HG03439 (cell line): ENCODE measurements at regions not wholly inside any gene's neighbourhood (a gene's known extent, or its start where the extent isn't known, plus 50 kb on each side); places are given as distances from the start of the nearest gene placed in this dataset.
"Not testable (repeated sequence)": the region's sequence is repeated elsewhere in the genome, so short reads cannot be mapped to it uniquely, and the experiment has no call there.

Source experiments
- ATAC-seq: cut with Tn5 transposase; IDR thresholded peaks from one replicate; pipeline ENCODE4 v1.9.1; 2021; ENCODE audit warnings: mild to moderate bottlenecking, moderate library complexity; ENCODE audit not compliant: unreplicated experiment

DNA sequence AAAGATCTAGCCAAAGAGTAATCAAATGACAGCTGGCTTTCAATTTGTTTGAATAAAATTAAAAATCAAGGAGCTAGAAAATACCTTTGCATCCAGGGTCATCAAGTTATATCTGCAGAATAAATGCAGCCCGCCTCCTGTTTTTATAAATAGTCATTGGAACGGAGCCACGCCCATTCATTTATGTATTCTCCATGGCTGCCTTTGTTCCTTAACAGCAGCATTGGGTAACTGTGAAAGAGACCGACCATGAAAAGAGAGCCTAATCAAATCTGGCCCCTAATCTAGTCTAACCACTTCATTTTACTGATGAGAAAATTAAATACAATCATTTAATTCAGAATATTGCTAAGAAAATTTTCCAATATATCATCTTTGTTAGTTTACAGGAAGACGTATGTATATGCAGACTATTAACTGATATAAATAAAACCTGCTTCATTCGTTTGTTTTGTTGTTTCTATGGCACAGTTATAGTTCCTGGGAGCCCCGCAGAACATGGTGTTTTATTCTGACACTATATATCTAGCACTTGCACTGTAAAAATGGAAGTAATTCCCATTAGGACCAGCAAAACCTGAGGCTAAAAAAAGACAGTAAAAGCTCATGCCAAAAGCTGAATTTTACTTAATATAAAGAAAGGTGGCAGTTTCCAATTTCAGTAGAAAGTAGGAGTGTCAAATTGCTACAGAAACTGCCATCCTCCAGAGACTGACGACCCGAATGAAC is 111.8 kb upstream of the PALMD start:
- no peak for ATAC-seq

DNA sequence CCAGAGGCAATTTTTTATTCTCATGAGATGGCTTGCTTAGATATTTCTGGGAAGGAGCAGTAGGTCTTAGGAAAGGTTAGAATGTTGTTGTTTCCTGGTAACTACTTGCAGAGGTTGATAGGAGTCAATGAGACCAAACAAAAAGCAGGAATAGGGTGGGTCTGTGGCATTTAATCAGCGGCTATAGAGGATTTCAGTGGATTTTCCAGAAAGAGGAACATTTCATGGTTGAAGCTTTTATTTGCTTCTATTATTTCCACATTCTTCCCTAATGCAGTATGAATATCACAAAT is 111.3 kb upstream of the PALMD start:
- ATAC-seq, result no peak

DNA sequence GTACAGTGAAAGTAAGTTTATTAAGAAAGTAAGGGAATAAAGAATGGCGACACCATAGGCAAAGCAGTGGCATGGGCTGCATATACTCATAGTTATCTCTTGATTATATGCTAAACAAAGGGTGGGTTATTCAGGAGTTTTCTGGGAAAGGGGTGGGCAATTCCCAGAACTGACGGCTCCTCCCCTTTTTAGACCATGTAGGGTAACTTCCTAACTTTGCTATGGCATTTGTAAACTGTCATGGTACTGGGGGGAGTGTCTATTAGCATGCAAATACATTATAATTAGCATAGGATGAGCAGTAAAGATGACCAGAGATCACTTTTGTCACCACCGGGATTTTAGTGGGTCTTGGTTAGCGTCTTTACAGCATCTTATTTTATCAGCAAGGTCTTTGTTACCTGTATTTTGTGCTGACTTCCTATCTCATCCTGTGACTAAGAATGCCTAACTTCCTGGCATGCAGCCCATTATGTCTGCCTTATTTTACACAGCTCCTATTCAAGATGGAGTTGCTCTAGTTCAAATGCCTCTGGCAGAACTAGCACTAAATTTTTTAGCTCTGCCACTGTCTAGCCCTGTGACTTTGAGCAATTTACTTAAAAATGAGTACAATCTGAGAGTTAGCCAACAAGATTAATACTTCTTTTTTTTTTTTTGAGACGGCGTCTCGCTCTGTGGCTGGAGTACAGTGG is 110.3 kb upstream of the PALMD start:
- ATAC-seq, result no peak

GRCh38 chr1:99537886-99538617 is 107.9 kb upstream of the PALMD start:
- no peak for ATAC-seq

- ATAC-seq, result no peak
Measured at GRCh38 chr1:99538618-99538956, 107.3 kb upstream of the PALMD start.

DNA sequence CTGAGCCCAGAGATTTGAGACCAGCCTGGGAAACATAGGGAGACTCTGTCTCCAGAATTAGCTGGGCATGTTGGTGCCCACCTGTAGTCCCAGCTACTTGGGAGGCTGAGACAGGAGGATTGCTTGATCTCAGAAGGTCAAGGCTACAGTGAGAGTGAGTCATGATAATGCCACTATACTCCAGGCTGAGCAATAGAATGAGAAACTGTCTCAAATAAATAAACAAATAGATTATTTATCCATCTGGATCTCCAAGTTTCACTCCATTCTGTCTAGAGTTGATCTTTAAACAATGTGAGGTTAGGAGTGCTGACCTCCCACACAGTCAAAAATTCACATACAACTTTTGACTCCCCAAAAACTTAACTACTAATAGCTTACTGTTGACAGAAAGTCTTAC is 106.8 kb upstream of the PALMD start:
- ATAC-seq, result no peak

- no peak for ATAC-seq
Measured at GRCh38 chr1:99540744-99541143, 105.2 kb upstream of the PALMD start.

DNA sequence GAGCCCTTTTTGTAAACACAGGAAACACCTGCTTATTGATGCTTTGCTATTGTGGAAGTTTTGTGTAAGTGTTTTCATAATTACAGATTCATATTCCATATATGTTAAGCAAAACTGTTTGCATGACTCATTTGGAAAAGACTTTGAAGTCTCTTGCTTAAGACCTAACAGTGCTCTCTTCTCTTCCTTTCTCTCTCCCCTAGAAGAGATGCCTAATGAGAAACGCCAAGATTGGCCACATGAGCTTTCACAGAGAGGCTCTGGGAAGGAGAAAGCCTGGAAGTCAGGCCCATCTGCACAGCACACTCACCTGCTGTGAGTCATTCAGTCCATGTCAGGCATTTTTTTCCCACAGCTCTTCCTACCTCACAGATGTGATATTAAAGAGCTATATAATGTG is 101.6 kb upstream of the PALMD start:
- no peak for ATAC-seq

DNA sequence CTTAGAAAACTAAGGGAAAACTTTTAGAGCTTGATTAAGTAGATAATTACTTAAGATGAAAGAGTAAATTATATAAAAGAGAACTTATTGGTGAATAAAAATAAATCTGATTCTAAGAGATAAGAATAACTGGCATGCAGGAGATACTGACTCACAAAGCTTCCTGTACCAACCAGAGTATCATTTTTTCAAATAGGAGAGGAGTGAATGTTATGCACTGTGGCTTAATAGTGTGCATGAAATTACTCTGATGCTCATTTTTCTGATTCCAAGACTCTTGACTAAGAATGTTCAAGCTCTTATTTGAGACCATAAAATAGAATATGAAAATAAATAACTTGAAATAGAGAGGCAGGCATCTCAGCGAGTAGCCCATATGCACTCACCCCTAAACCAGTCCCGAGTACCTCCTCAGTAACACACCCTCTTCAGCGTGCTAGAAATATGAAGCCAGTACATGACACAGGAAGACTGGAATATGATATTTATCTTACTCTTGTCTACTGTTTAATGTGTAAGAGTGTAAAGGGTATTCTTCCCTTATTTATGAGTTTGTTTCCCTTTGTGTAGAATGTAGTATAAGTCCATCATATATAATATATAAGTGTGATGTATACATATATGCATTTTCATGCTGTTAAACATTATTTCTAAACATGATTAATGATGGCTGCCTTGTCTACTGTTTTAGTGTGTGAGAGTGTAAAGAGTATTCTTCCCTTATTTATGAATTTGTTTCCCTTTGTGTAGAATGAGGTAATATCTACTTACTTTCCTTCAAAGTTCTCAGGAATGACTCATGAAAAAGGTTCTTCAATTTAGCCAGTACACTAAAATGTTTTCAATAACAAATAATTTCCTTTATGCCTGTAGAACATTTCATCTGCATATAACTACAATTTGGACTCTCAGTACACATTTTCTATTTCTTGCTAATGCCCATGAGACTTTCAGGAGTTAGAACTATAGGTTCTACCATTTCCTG is 99.2 kb upstream of the PALMD start:
- no peak for ATAC-seq

- ATAC-seq, result no peak
Measured at GRCh38 chr1:99548943-99549605, 96.8 kb upstream of the PALMD start.

GRCh38 chr1:99550198-99550597 is 95.7 kb upstream of the PALMD start:
- ATAC-seq, result no peak

DNA sequence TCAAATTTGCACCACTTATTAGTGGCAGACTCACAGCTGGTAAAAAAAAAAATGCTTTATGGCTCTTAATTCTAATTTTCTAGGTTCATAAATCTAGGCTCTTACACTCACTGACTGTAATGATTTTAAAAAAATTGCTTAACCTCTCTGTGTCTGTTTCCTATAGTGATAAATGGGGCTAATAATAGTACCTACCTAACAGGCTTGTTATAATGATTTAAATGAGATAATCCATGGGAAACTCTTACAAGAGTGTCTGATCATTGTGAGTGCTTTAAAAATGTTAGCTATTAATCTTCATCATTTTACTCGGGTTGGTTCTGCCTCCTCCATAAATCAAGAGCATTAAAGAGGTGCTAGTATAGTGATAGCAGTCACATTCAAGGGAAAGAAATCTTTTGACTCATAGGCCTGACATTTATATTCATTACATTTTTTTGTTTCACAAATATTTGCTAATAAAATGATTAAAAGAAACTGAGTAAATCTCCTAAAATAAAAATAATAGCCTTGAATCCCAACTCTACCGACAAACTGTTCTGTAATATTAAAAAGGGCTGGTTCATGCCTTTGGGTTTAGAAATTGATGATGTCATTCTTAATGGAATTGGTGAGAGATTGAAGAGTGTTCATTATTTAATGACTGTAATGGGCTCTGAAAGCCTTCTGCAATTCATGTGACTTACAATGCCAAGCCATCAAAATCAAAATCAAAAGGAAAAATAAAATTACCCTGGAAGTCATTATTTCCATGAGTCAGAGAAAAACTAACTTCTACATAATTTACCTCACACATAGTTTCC is 93.9 kb upstream of the PALMD start:
- no peak for ATAC-seq

- no peak for ATAC-seq
Measured at GRCh38 chr1:99553301-99553700, 92.6 kb upstream of the PALMD start.

DNA sequence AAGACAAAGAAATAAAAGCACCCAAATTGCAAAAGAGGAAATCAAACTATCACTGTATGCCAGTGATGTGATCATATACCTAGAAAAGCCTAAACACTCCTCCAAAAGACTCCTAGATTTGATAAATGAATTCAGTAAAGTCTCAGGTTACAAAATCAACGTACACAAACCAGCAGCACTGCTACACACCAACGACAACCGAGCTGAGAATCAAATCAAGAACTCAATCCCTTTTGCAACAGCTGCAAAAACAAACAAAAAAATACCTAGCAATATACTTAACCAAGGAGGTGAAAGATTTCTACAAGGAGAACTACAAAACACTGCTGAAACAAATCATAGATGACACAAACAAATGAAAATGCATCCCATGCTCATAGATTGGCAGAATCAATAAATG is 92.1 kb upstream of the PALMD start:
- ATAC-seq, result not testable (repeated sequence)

DNA sequence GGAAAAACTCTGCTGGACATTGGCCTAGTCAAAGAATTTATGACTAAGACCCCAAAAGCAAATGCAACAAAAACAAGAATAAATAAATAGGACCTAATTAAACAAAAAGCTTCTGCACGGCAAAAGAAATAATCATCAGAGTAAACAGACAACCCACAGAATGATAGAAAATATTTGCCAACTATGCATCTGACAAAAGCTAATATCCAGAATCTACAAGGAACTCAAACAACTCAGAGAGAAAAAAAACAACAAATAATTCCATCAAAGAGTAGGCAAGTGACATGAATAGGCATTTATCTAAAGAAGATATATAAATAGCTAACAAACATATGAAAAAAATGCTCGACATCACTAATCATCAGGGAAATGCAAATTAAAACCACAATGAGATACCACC is 91.2 kb upstream of the PALMD start:
- no peak for ATAC-seq

DNA sequence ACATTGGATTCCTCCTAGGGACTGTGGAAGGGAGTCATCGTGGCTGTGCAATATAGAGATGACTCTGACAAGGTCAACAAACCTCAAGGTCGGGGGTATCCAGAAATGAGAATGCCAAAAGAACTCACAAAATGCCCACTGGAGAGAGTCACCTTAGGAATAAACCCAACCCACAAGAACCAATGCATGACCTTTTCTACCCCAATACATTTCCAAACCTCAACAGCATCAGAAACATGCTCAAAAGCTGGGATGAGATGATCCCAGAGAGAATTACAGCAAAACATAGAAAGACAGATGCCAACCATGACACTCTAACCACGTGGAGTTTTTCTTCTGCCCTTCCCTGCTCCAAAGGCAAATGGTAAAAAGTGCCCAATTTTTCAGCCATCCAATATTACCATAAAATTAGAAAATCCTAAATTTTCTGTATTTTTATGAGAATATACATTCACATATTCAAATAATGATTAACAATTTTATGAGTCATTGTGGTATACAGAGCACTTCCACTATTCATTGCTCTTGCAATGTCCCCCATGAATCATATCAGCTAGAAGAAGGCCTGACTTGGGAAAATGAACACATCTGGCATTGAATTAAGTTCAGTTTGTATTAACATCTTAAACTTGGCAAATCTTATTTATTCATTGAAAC is 88.2 kb upstream of the PALMD start:
- no peak for ATAC-seq

- ATAC-seq, result no peak
Measured at GRCh38 chr1:99559166-99559565, 86.7 kb upstream of the PALMD start.

- ATAC-seq, result no peak
Measured at GRCh38 chr1:99560207-99561040, 85.5 kb upstream of the PALMD start.
